Uterus (tissue), 3 donors: ENCODE measurements at regions not wholly inside any gene's neighbourhood (a gene's known extent, or its start where the extent isn't known, plus 50 kb on each side); places are given as distances from the start of the nearest gene placed in this dataset.

Source experiments
- DNase-seq, 2 donors: peaks; one replicate each; pipeline ENCODE4 v3.0.0-alpha.2; 2019 to 2020
- H3K27ac ChIP-seq, 2 donors: fragments of 200-600 bp; sonication (generic); 1 replicate in 1 of 2; 2 replicates in 1 of 2; pipeline ENCODE4 v1.5.1; 2016 to 2018
- H3K27me3 ChIP-seq, 2 donors: fragments of 200-600 bp; sonication (generic); one replicate each; pipeline ENCODE4 v1.5.1; 2018 to 2019; ENCODE audit warnings: control low read depth in 1 of 2
- H3K36me3 ChIP-seq, 2 donors: fragments of 200-600 bp; sonication (generic); one replicate each; pipeline ENCODE4 v1.5.1; 2019; ENCODE audit warnings: control low read depth in 1 of 2
- H3K4me1 ChIP-seq, 2 donors: fragments of 200-600 bp; sonication (generic); one replicate each; pipeline ENCODE4 v1.5.1; 2018 to 2019; ENCODE audit warnings: control low read depth in 1 of 2
- H3K4me3 ChIP-seq, 2 donors: fragments of 200-600 bp; sonication (generic); 1 replicate in 1 of 2; 2 replicates in 1 of 2; pipeline ENCODE4 v1.5.1; 2018 to 2019; ENCODE audit warnings: mild to moderate bottlenecking in 1 of 2
- H3K9me3 ChIP-seq, 2 donors: fragments of 200-600 bp; sonication (generic); one replicate each; pipeline ENCODE4 v1.5.1; 2019; ENCODE audit warnings: control low read depth in 1 of 2
- POLR2A ChIP-seq, 2 donors: fragments of 450-650 bp; IDR thresholded peaks; one replicate each; pipeline ENCODE4 v1.6.1; 2016; ENCODE audit warnings: antibody characterized with exemption in 2 of 2, mild to moderate bottlenecking in 1 of 2, moderate library complexity in 1 of 2
- intact Hi-C: fragments of 100-400 bp; cut with DNase I; formaldehyde crosslinking; loops from one replicate; pipeline ENCODE4 v1.15.1; 2023; ENCODE audit warnings: low total_unique reads
- TF ChIP-seq, protein P1 (sequence below), 4 experiments: fragments of 200-600 bp in 2 of 4; fragments of 450-650 bp in 2 of 4; sonication (generic) in 2 of 4; IDR thresholded peaks; one replicate each; pipeline ENCODE4 v1.5.1; 2016 to 2019; ENCODE audit warnings: antibody characterized with exemption in 4 of 4, mild to moderate bottlenecking in 2 of 4, moderate library complexity in 1 of 4
- donor health status: DM: yes; HTN: yes; CAD: no.

DNA sequence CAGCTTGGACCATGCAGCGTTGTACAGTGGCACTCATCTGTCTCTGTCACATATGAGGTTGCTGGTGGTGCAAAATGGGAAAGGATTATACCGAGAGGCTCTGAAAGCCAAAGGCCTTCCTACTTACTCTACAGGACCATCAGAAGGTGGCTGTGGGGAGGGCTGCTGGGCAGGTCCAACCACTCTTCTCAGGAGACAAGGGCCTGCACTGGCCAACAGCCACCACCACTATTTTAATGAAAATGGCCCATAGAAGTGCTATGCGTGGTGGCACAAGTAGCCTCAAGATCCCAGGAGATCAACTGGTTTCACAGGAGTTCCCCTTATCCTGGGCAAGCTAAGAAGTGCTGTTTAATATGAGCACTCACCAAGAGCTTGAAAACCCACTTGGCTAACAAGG, 52.3 kb downstream of the MRPL57 start:
- Histone ChIP-seq H3K4me1 (no peaks in the 10 kb centered on the region), H3K9me3 (no peaks in the 10 kb centered on the region), H3K4me3 (no peak overlapping the region), H3K27me3 (no peaks in the 10 kb centered on the region), H3K36me3 (no peaks in the 10 kb centered on the region), H3K27ac (no peak overlapping the region)
- no peak for DNase-seq
- intact Hi-C loops, result no loop called here
- no peak for TF ChIP-seq POLR2A (IDR thresholded peaks at IDR 0.05)
- TF ChIP-seq, protein P1, sequence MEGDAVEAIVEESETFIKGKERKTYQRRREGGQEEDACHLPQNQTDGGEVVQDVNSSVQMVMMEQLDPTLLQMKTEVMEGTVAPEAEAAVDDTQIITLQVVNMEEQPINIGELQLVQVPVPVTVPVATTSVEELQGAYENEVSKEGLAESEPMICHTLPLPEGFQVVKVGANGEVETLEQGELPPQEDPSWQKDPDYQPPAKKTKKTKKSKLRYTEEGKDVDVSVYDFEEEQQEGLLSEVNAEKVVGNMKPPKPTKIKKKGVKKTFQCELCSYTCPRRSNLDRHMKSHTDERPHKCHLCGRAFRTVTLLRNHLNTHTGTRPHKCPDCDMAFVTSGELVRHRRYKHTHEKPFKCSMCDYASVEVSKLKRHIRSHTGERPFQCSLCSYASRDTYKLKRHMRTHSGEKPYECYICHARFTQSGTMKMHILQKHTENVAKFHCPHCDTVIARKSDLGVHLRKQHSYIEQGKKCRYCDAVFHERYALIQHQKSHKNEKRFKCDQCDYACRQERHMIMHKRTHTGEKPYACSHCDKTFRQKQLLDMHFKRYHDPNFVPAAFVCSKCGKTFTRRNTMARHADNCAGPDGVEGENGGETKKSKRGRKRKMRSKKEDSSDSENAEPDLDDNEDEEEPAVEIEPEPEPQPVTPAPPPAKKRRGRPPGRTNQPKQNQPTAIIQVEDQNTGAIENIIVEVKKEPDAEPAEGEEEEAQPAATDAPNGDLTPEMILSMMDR (IDR thresholded peaks at IDR 0.05), result no peak

- no peaks in the 10 kb centered on the region for H3K36me3 ChIP-seq
- intact Hi-C loops, result no loop called here
- H3K27ac ChIP-seq, result no peak overlapping the region
- TF ChIP-seq, protein P1 (IDR thresholded peaks at IDR 0.05), result no peak
- TF ChIP-seq POLR2A (IDR thresholded peaks at IDR 0.05), result no peak
- H3K27me3 ChIP-seq, result no peaks in the 10 kb centered on the region
- no peaks in the 10 kb centered on the region for H3K9me3 ChIP-seq
- H3K4me3 ChIP-seq, result no peak overlapping the region
- no peak for DNase-seq
- H3K4me1 ChIP-seq, result no peaks in the 10 kb centered on the region
Measured at GRCh38 chr13:21229241-21230024, 53.0 kb downstream of the MRPL57 start.

GRCh38 chr13:21230516-21230915, 54.1 kb downstream of the MRPL57 start:
- Histone ChIP-seq H3K9me3 (no peaks in the 10 kb centered on the region), H3K4me3 (no peak overlapping the region), H3K27ac (no peak overlapping the region), H3K27me3 (no peaks in the 10 kb centered on the region), H3K36me3 (no peaks in the 10 kb centered on the region), H3K4me1 (no peaks in the 10 kb centered on the region)
- DNase-seq, result no peak
- intact Hi-C loops, result no loop called here
- TF ChIP-seq, protein P1 (IDR thresholded peaks at IDR 0.05), result no peak
- no peak for TF ChIP-seq POLR2A (IDR thresholded peaks at IDR 0.05)

DNA sequence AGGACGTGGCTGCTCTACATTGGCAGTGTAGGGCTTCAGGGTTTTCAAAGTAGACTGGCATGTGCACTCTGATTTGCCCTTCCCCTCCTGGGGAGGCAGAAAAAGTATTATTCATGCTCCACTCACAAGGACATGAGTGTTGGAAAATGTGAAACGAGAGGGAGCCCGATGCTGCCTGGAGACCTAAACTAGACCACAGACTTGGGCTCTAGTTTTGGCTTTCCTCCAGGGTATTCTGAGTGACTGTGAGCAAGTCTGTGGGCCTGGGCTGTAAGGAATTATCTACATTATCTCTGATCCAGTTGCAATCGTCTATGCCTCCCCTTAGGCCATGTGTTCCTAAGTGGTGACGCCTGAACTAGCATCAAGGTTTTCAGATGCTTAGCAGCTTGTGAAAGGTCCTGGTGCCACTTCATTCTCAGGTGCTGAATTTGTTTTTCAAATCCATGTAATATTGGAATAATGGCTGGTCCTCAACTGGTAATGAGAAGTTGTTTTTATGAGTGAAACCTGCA, 55.0 kb downstream of the MRPL57 start:
- Histone ChIP-seq H3K36me3 (no peaks in the 10 kb centered on the region), H3K27ac (no peak overlapping the region), H3K27me3 (no peaks in the 10 kb centered on the region), H3K9me3 (no peaks in the 10 kb centered on the region), H3K4me1 (no peaks in the 10 kb centered on the region), H3K4me3 (no peak overlapping the region)
- no peak for DNase-seq
- TF ChIP-seq, protein P1 (IDR thresholded peaks at IDR 0.05), result no peak
- no peak for TF ChIP-seq POLR2A (IDR thresholded peaks at IDR 0.05)
- intact Hi-C loops, result no loop called here

DNA sequence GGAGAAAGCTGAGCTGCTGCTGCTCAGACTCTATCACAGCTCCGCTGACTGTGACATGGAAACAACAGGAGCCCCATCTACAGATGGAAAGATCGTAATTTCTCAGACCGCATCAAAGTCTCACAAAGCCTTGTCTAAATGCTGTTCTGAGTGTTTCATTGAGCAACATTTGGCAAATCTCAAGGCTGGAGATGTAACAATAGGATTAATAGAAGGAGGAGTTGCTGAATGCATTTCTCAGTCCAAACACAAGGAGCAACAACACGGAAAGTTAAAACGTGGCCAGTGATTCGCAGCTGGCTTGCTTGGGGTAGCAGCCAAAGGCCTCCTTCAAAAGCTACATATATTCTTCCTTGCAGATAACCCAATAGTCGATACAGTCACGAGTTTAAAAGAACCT, 55.7 kb downstream of the MRPL57 start:
- TF ChIP-seq, protein P1 (IDR thresholded peaks at IDR 0.05), result no peak
- TF ChIP-seq POLR2A (IDR thresholded peaks at IDR 0.05), result no peak
- Histone ChIP-seq H3K27ac (peak overlapping the region in 1 of 2 donors; percentile 52), H3K27me3 (no peaks in the 10 kb centered on the region), H3K4me1 (no peaks in the 10 kb centered on the region), H3K4me3 (peak overlapping the region in 1 of 2 donors; percentile 20), H3K36me3 (no peaks in the 10 kb centered on the region), H3K9me3 (no peaks in the 10 kb centered on the region)
- intact Hi-C loops, result no loop called here
- DNase-seq, result peak; percentile 52 to 62
